IMR-90 (cell line): ENCODE measurements at regions not wholly inside any gene's neighbourhood (a gene's known extent, or its start where the extent isn't known, plus 50 kb on each side); places are given as distances from the start of the nearest gene placed in this dataset.

Experiments
- ATAC-seq: fragments of 200-7000 bp; cut with Tn5 transposase; 2 replicates; pipeline ENCODE4 v1.9.1; 2020; ENCODE audit warnings: low read depth, mild to moderate bottlenecking, moderate library complexity
- BruUV-seq: library from RNA; stranded (reverse); fragments of 400-500 nt; replicated peaks from 2 replicates; lab custom pipeline; 2021; lab: Mats Ljungman, UMichigan
- CTCF ChIA-PET: fragments of 300-600 bp; formaldehyde crosslinking; extraction: SDS; loops from one replicate; lab custom pipeline; 2021; ENCODE audit warnings: antibody characterized with exemption; lab: Yijun Ruan, JAX
- POLR2A ChIA-PET: fragments of 300-600 bp; sonication (Branson Sonifier 250); formaldehyde crosslinking; loops from one replicate; lab custom pipeline; 2022; ENCODE audit warnings: antibody characterized with exemption; ENCODE audit not compliant: unreplicated experiment; lab: Charles Lee
- DNase-seq: peaks from one replicate; pipeline ENCODE4 v3.0.0; 2013
- H2AFZ ChIP-seq: replicated peaks from 2 replicates; pipeline ENCODE3; 2013; ENCODE audit warnings: low read length, mild to moderate bottlenecking; ENCODE audit not compliant: poor library complexity
- H2AK5ac ChIP-seq: 2 replicates; pipeline ENCODE4 v1.6.1; 2013; ENCODE audit warnings: low read depth, low read length, inconsistent platforms
- H2AK9ac ChIP-seq: replicated peaks from 2 replicates; pipeline ENCODE3; 2013; ENCODE audit warnings: mild to moderate bottlenecking, low read depth, low read length, moderate library complexity; ENCODE audit not compliant: poor library complexity
- H2BK120ac ChIP-seq: 2 replicates; pipeline ENCODE4 v1.6.1; 2013; ENCODE audit warnings: low read depth, low read length, inconsistent platforms
- H2BK15ac ChIP-seq: 3 replicates; pipeline ENCODE4 v1.6.1; 2013; ENCODE audit warnings: low read depth, low read length, inconsistent platforms
- H2BK20ac ChIP-seq: 2 replicates; pipeline ENCODE4 v1.6.1; 2013; ENCODE audit warnings: low read depth, mild to moderate bottlenecking, inconsistent platforms, low read length, moderate library complexity
- H2BK5ac ChIP-seq: 2 replicates; pipeline ENCODE4 v1.6.1; 2013; ENCODE audit warnings: mild to moderate bottlenecking, low read depth, low read length, inconsistent platforms; ENCODE audit not compliant: poor library complexity, severe bottlenecking
- H3K14ac ChIP-seq: replicated peaks from 2 replicates; pipeline ENCODE4 v1.6.1; 2013; ENCODE audit warnings: low read depth, low read length, inconsistent platforms
- H3K18ac ChIP-seq: 2 replicates; pipeline ENCODE4 v1.6.1; 2013; ENCODE audit warnings: low read depth, low read length, control low read depth
- H3K23ac ChIP-seq: 2 replicates; pipeline ENCODE4 v1.6.1; 2013; ENCODE audit warnings: low read depth, low read length, inconsistent platforms
- H3K27ac ChIP-seq: 2 replicates; pipeline ENCODE4 v1.5.1; 2013; ENCODE audit warnings: mild to moderate bottlenecking, control low read depth, low read length; ENCODE audit not compliant: insufficient read depth
- H3K27me3 ChIP-seq: 2 replicates; pipeline ENCODE4 v1.6.1; 2013; ENCODE audit warnings: low read length; ENCODE audit not compliant: control insufficient read depth, insufficient read depth
- H3K36me3 ChIP-seq: 2 replicates; pipeline ENCODE4 v1.6.1; 2013; ENCODE audit warnings: low read length, mixed read lengths; ENCODE audit not compliant: control insufficient read depth, insufficient read depth
- H3K4ac ChIP-seq: 2 replicates; pipeline ENCODE4 v1.6.1; 2013; ENCODE audit warnings: low read depth, low read length, inconsistent platforms
- H3K4me1 ChIP-seq: 2 replicates; pipeline ENCODE4 v1.6.1; 2013; ENCODE audit warnings: low read length, mixed read lengths; ENCODE audit not compliant: control insufficient read depth, insufficient read depth
- H3K4me2 ChIP-seq: 2 replicates; pipeline ENCODE4 v1.6.1; 2013; ENCODE audit warnings: low read depth, mild to moderate bottlenecking, control low read depth, low read length, moderate library complexity
- H3K4me3 ChIP-seq: 2 replicates; pipeline ENCODE4 v1.5.1; 2013; ENCODE audit warnings: low read depth, mild to moderate bottlenecking, control low read depth, low read length, moderate library complexity; ENCODE audit not compliant: insufficient read depth
- H3K56ac ChIP-seq: 2 replicates; pipeline ENCODE4 v1.6.1; 2013; ENCODE audit warnings: low read length, inconsistent platforms; ENCODE audit not compliant: insufficient read depth; ENCODE audit errors: extremely low read depth
- H3K79me1 ChIP-seq, 2 experiments: 2 replicates each; pipeline ENCODE4 v1.6.1; 2013; ENCODE audit warnings: low read length in 2 of 2, inconsistent platforms in 1 of 2, low read depth in 1 of 2
- H3K9ac ChIP-seq: 2 replicates; pipeline ENCODE4 v1.6.1; 2013; ENCODE audit warnings: low read depth, low read length, control low read depth
- H3K9me1 ChIP-seq: 2 replicates; pipeline ENCODE4 v1.6.1; 2013; ENCODE audit warnings: low read length, inconsistent platforms; ENCODE audit not compliant: insufficient read depth
- H3K9me3 ChIP-seq: 2 replicates; pipeline ENCODE4 v1.6.1; 2013; ENCODE audit warnings: low read length; ENCODE audit not compliant: control insufficient read depth, insufficient read depth
- H4K20me1 ChIP-seq: 2 replicates; pipeline ENCODE4 v1.6.1; 2013; ENCODE audit warnings: low read length, inconsistent platforms; ENCODE audit not compliant: insufficient read depth
- H4K5ac ChIP-seq: 2 replicates; pipeline ENCODE4 v1.6.1; 2013; ENCODE audit warnings: mild to moderate bottlenecking, low read depth, low read length, control low read depth
- H4K8ac ChIP-seq, 2 experiments: 2 replicates each; pipeline ENCODE4 v1.6.1; 2013; ENCODE audit warnings: low read depth in 2 of 2, low read length in 2 of 2, control low read depth in 1 of 2, inconsistent platforms in 1 of 2
- H4K91ac ChIP-seq: 2 replicates; pipeline ENCODE4 v1.6.1; 2013; ENCODE audit warnings: low read depth, low read length, inconsistent platforms; ENCODE audit not compliant: insufficient read depth
- BHLHE40 ChIP-seq: fragments of 150-350 bp; IDR thresholded peaks from 2 replicates; pipeline ENCODE4 v1.6.1; 2016; ENCODE audit warnings: mild to moderate bottlenecking, low read depth, low read length
- CEBPB ChIP-seq: IDR thresholded peaks from 2 replicates; pipeline ENCODE4 v1.6.1; 2012; ENCODE audit warnings: low read depth, low read length, improper control_type of control experiment
- FOS ChIP-seq: fragments of 150-350 bp; IDR thresholded peaks from 2 replicates; pipeline ENCODE4 v1.6.1; 2016; ENCODE audit warnings: low read depth, low read length
- MAFK ChIP-seq: IDR thresholded peaks from 2 replicates; pipeline ENCODE4 v1.6.1; 2012; ENCODE audit warnings: low read depth, low read length, improper control_type of control experiment
- MAZ ChIP-seq: IDR thresholded peaks from 2 replicates; pipeline ENCODE4 v1.6.1; 2012; ENCODE audit warnings: low read depth, mild to moderate bottlenecking, low read length, improper control_type of control experiment, moderate library complexity, borderline replicate concordance
- MXI1 ChIP-seq: IDR thresholded peaks from 2 replicates; pipeline ENCODE4 v1.6.1; 2012; ENCODE audit warnings: low read depth, mild to moderate bottlenecking, low read length, moderate library complexity, borderline replicate concordance
- NFE2L2 ChIP-seq: fragments of 150-350 bp; IDR thresholded peaks from 2 replicates; pipeline ENCODE4 v1.6.1; 2016; ENCODE audit warnings: low read depth, mild to moderate bottlenecking, low read length
- POLR2A ChIP-seq: IDR thresholded peaks from 2 replicates; pipeline ENCODE4 v1.6.1; 2012; ENCODE audit warnings: mild to moderate bottlenecking, low read depth, low read length
- RAD21 ChIP-seq: IDR thresholded peaks from 2 replicates; pipeline ENCODE4 v1.6.1; 2012; ENCODE audit warnings: low read length, improper control_type of control experiment
- RCOR1 ChIP-seq: IDR thresholded peaks from 2 replicates; pipeline ENCODE4 v1.6.1; 2012; ENCODE audit warnings: mild to moderate bottlenecking, low read length, improper control_type of control experiment; ENCODE audit not compliant: insufficient replicate concordance
- RFX5 ChIP-seq: IDR thresholded peaks from 2 replicates; pipeline ENCODE4 v1.8.0; 2012; ENCODE audit warnings: low read depth, mild to moderate bottlenecking, low read length, moderate library complexity
- SMC3 ChIP-seq: fragments of 150-350 bp; IDR thresholded peaks from 2 replicates; pipeline ENCODE4 v1.6.1; 2016; ENCODE audit warnings: low read depth, mild to moderate bottlenecking, antibody characterized with exemption, low read length, moderate library complexity
- WGBS, 2 experiments: methylation state at CpG; one replicate each; pipeline versions ENCODE4 v1.1.5 to v1.1.7; 2013; ENCODE audit warnings: missing lambda C conversion rate in 2 of 2; ENCODE audit not compliant: insufficient read length in 1 of 2; ENCODE audit errors: extremely low coverage in 2 of 2; 5-methylcytosine and 5-hydroxymethylcytosine counted together
- dilution Hi-C: fragments of 300-500 bp; cut with HindIII; formaldehyde crosslinking; loops from one replicate; pipeline ENCODE4 v1.14.3; 2018; ENCODE audit warnings: low sequenced_read_pairs; ENCODE audit not compliant: unreplicated experiment
- in situ Hi-C: fragments of 300-500 bp; cut with MboI; formaldehyde crosslinking; loops from 3 replicates; pipeline ENCODE4 v1.14.3; 2019; ENCODE audit warnings: low sequenced_read_pairs, inconsistent platforms, mixed read lengths
- intact Hi-C: fragments of 100-400 bp; cut with micrococcal nuclease; formaldehyde crosslinking; loops from 2 replicates; pipeline ENCODE4 v1.10.0; 2022
- TF ChIP-seq, protein P1 (sequence below): fragments of 150-350 bp; IDR thresholded peaks from 2 replicates; pipeline ENCODE4 v1.6.1; 2017; ENCODE audit warnings: mild to moderate bottlenecking, antibody characterized with exemption, low read length, low read depth
- TF ChIP-seq, protein P2 (sequence below): fragments of 150-350 bp; IDR thresholded peaks from 2 replicates; pipeline ENCODE4 v1.6.1; 2016; ENCODE audit warnings: low read depth, mild to moderate bottlenecking, low read length, moderate library complexity, borderline replicate concordance
- TF ChIP-seq, protein P3 (sequence below): conservative IDR thresholded peaks from 2 replicates; pipeline ENCODE4 v1.5.1; 2012; ENCODE audit warnings: mild to moderate bottlenecking, low read depth, low read length, improper control_type of control experiment

GRCh38 chr2:81282151-81282769, 977.7 kb upstream of the LRRTM1 start:
- H3K9ac ChIP-seq: no peak overlapping the region
- BruUV-seq: no TSS peak
- no peaks in the 10 kb centered on the region for H4K20me1 ChIP-seq
- POLR2A ChIA-PET: no interaction called here
- no peak overlapping the region for H4K5ac ChIP-seq
- H3K9me3 ChIP-seq: no peaks in the 10 kb centered on the region
- intact Hi-C loops: no loop called here
- no peaks in the 10 kb centered on the region for H3K27me3 ChIP-seq
- no peaks in the 10 kb centered on the region for H3K36me3 ChIP-seq
- dilution Hi-C loops: no loop called here
- H4K91ac ChIP-seq: no peak overlapping the region
- no peak overlapping the region for H3K4me2 ChIP-seq
- no peak overlapping the region for H3K4ac ChIP-seq
- no peak overlapping the region for H2AK9ac ChIP-seq
- H2AK5ac ChIP-seq: no peak overlapping the region
- in situ Hi-C loops: no loop called here
- CTCF ChIA-PET: no interaction called here
- no peaks in the 10 kb centered on the region for H3K4me1 ChIP-seq
- no peak for ATAC-seq
- H2BK120ac ChIP-seq: no peak overlapping the region
- no peak overlapping the region for H3K4me3 ChIP-seq
- H3K14ac ChIP-seq: no peak overlapping the region
- H3K56ac ChIP-seq: no peak overlapping the region
- H3K9me1 ChIP-seq: no peaks in the 10 kb centered on the region
- no peak for DNase-seq
- no peaks in the 10 kb centered on the region for H3K79me1 ChIP-seq
- WGBS, 2 experiments: no CpG with 5 or more reads among the region's 2 CpGs
- H2BK20ac ChIP-seq: no peak overlapping the region
- no peak overlapping the region for H3K23ac ChIP-seq
- no peak overlapping the region for H4K8ac ChIP-seq
- no peak overlapping the region for H2BK5ac ChIP-seq
- no peak overlapping the region for H3K27ac ChIP-seq
- no peak for TF ChIP-seq MAFK
- TF ChIP-seq MXI1: no peak
- TF ChIP-seq MAZ: no peak
- TF ChIP-seq, protein P1, sequence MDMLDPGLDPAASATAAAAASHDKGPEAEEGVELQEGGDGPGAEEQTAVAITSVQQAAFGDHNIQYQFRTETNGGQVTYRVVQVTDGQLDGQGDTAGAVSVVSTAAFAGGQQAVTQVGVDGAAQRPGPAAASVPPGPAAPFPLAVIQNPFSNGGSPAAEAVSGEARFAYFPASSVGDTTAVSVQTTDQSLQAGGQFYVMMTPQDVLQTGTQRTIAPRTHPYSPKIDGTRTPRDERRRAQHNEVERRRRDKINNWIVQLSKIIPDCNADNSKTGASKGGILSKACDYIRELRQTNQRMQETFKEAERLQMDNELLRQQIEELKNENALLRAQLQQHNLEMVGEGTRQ: no peak
- TF ChIP-seq CEBPB: no peak
- TF ChIP-seq, protein P2, sequence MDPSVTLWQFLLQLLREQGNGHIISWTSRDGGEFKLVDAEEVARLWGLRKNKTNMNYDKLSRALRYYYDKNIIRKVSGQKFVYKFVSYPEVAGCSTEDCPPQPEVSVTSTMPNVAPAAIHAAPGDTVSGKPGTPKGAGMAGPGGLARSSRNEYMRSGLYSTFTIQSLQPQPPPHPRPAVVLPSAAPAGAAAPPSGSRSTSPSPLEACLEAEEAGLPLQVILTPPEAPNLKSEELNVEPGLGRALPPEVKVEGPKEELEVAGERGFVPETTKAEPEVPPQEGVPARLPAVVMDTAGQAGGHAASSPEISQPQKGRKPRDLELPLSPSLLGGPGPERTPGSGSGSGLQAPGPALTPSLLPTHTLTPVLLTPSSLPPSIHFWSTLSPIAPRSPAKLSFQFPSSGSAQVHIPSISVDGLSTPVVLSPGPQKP: no peak
- TF ChIP-seq RAD21: no peak
- TF ChIP-seq NFE2L2: no peak
- no peak for TF ChIP-seq RFX5
- no peak for TF ChIP-seq POLR2A
- TF ChIP-seq BHLHE40: no peak
- TF ChIP-seq, protein P3, sequence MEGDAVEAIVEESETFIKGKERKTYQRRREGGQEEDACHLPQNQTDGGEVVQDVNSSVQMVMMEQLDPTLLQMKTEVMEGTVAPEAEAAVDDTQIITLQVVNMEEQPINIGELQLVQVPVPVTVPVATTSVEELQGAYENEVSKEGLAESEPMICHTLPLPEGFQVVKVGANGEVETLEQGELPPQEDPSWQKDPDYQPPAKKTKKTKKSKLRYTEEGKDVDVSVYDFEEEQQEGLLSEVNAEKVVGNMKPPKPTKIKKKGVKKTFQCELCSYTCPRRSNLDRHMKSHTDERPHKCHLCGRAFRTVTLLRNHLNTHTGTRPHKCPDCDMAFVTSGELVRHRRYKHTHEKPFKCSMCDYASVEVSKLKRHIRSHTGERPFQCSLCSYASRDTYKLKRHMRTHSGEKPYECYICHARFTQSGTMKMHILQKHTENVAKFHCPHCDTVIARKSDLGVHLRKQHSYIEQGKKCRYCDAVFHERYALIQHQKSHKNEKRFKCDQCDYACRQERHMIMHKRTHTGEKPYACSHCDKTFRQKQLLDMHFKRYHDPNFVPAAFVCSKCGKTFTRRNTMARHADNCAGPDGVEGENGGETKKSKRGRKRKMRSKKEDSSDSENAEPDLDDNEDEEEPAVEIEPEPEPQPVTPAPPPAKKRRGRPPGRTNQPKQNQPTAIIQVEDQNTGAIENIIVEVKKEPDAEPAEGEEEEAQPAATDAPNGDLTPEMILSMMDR: no peak
- TF ChIP-seq FOS: no peak
- TF ChIP-seq RCOR1: no peak
- TF ChIP-seq SMC3: no peak
- H2AFZ ChIP-seq: no peak overlapping the region
- H3K18ac ChIP-seq: no peak overlapping the region
- H2BK15ac ChIP-seq: no peak overlapping the region
